OCI-LY1 (cell line): ENCODE measurements at regions not wholly inside any gene's neighbourhood (a gene's known extent, or its start where the extent isn't known, plus 50 kb on each side); places are given as distances from the start of the nearest gene placed in this dataset.

Experiments
- H2AFZ ChIP-seq: fragments of 200-600 bp; sonication (generic), shearing (Covaris generic); 2 replicates; pipeline ENCODE4 v1.6.0; 2014; ENCODE audit warnings: antibody characterized with exemption, mild to moderate bottlenecking, low read length
- H3F3A ChIP-seq: fragments of 200-600 bp; sonication (generic), shearing (Covaris generic); 2 replicates; pipeline ENCODE4 v1.6.0; 2014; ENCODE audit warnings: mild to moderate bottlenecking, antibody characterized with exemption, low read length, moderate library complexity; ENCODE audit not compliant: insufficient read depth
- H3K27ac ChIP-seq: fragments of 200-600 bp; sonication (generic); 2 replicates; pipeline ENCODE4 v1.5.1; 2014; ENCODE audit warnings: low read length, mixed run types, mild to moderate bottlenecking, low read depth; ENCODE audit not compliant: poor library complexity, severe bottlenecking
- H3K27me3 ChIP-seq: fragments of 200-600 bp; sonication (generic); 2 replicates; pipeline ENCODE4 v1.6.0; 2014; ENCODE audit warnings: antibody characterized with exemption, mild to moderate bottlenecking, low read length, moderate library complexity; ENCODE audit not compliant: insufficient read depth
- H3K36me3 ChIP-seq: fragments of 200-600 bp; sonication (generic); 2 replicates; pipeline ENCODE4 v1.6.1; 2014; ENCODE audit warnings: mild to moderate bottlenecking, antibody characterized with exemption, low read length, moderate library complexity, mixed read lengths; ENCODE audit not compliant: insufficient read depth
- H3K4me1 ChIP-seq: fragments of 200-600 bp; sonication (generic); 2 replicates; pipeline ENCODE4 v1.5.1; 2014; ENCODE audit warnings: mild to moderate bottlenecking, low read length, moderate library complexity; ENCODE audit not compliant: insufficient read depth, severe bottlenecking
- H3K4me2 ChIP-seq: fragments of 200-600 bp; sonication (generic), shearing (Covaris generic); 2 replicates; pipeline ENCODE4 v1.6.1; 2014; ENCODE audit warnings: low read length
- H3K4me3 ChIP-seq: fragments of 200-600 bp; sonication (generic); 2 replicates; pipeline ENCODE4 v1.5.1; 2014; ENCODE audit warnings: low read length, low read depth, mild to moderate bottlenecking, mixed read lengths; ENCODE audit not compliant: poor library complexity, severe bottlenecking
- H3K79me2 ChIP-seq: fragments of 200-600 bp; shearing (Covaris generic); 2 replicates; pipeline ENCODE4 v1.6.1; 2016; ENCODE audit warnings: mixed run types, low read length, mixed read lengths; ENCODE audit not compliant: insufficient read depth
- H3K9ac ChIP-seq: fragments of 200-600 bp; sonication (generic), shearing (Covaris generic); 2 replicates; pipeline ENCODE4 v1.6.1; 2014; ENCODE audit warnings: mild to moderate bottlenecking, low read length, mixed read lengths
- H3K9me2 ChIP-seq: fragments of 200-600 bp; sonication (generic), shearing (Covaris generic); 2 replicates; pipeline ENCODE4 v1.6.1; 2014; ENCODE audit warnings: low read depth, mild to moderate bottlenecking, low read length, mixed read lengths
- H3K9me3 ChIP-seq: fragments of 200-600 bp; shearing (Covaris generic); 2 replicates; pipeline ENCODE4 v1.6.1; 2014; ENCODE audit warnings: low read length, mixed read lengths
- H4K20me1 ChIP-seq: fragments of 200-600 bp; sonication (generic), shearing (Covaris generic); 2 replicates; pipeline ENCODE4 v1.6.0; 2016; ENCODE audit warnings: mild to moderate bottlenecking, low read length; ENCODE audit not compliant: insufficient read depth
- EZH2 ChIP-seq: fragments of 200-600 bp; sonication (generic), shearing (Covaris generic); IDR thresholded peaks from 2 replicates; pipeline ENCODE4 v1.8.0; 2017; ENCODE audit warnings: borderline replicate concordance, mixed run types, mild to moderate bottlenecking, antibody characterized with exemption, low read length, moderate library complexity, mixed read lengths
- TF ChIP-seq, protein P1 (sequence below): fragments of 200-600 bp; sonication (generic), shearing (Covaris generic); IDR thresholded peaks from 2 replicates; pipeline ENCODE4 v1.5.1; 2017; ENCODE audit warnings: mild to moderate bottlenecking, antibody characterized with exemption, low read length, moderate library complexity, mixed read lengths

DNA sequence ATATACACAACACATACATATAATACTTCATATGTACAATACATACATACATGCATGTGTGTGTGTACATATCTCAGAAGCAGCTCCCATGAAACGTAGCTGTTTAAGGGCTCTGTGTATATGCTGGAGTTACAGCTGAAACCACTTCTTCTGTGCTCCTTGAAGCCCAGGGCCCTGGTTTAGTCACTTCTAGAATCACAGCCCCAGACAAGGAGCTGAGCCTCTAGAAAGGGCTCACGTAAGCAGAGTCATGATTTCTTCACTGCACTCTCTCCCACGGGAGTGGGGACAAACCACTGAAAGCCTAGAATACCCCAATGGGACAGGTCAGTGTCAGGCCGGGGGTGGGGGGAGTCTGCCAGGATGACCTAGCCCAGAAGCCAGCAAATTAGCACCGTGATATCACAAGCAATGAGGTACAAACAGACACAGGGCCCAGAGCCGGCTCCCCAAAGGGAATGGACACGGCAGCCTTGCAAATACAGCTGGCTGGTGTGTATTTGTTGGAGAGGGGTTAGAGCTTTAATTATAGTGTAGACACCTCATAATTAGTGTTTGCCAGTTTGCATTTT is 90.3 kb downstream of the C1QL2 start:
- H3F3A ChIP-seq, result no peaks in the 10 kb centered on the region
- no peaks in the 10 kb centered on the region for H3K4me1 ChIP-seq

DNA sequence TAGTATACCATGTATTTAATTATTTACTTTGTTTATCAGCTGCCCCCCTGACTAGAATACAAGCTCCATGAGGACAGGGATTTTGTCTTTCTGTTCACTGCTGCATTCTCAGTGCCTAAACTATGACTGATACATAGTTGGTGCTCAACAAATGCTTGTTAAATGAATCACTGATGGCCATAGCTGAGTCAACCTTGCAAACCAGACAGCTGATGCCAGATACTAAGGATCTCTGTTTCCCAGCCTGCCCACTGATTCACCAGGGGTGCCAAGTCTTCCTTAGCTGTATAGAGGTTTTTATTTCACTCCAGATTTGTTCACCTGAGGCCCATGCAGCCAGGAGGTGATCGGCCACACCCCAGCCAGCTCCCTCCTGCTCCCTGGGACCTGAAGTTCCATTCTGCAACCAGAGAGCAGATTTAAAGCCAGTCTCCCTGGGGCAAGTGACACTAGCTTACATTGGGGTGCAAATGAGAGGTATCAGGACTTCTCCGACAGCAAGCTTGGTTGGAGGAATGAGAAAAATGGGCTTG is 92.2 kb downstream of the C1QL2 start:
- Histone ChIP-seq H3F3A (no peaks in the 10 kb centered on the region), H3K4me3 (no peak overlapping the region), H3K27me3 (no peaks in the 10 kb centered on the region), H2AFZ (no peak overlapping the region), H3K4me2 (no peak overlapping the region), H3K9ac (no peak overlapping the region), H3K9me2 (no peaks in the 10 kb centered on the region), H3K4me1 (no peaks in the 10 kb centered on the region), H3K9me3 (no peaks in the 10 kb centered on the region), H3K79me2 (no peaks in the 10 kb centered on the region), H3K27ac (no peak overlapping the region), H4K20me1 (no peaks in the 10 kb centered on the region), H3K36me3 (no peaks in the 10 kb centered on the region)
- TF ChIP-seq EZH2, result no peak
- TF ChIP-seq, protein P1, sequence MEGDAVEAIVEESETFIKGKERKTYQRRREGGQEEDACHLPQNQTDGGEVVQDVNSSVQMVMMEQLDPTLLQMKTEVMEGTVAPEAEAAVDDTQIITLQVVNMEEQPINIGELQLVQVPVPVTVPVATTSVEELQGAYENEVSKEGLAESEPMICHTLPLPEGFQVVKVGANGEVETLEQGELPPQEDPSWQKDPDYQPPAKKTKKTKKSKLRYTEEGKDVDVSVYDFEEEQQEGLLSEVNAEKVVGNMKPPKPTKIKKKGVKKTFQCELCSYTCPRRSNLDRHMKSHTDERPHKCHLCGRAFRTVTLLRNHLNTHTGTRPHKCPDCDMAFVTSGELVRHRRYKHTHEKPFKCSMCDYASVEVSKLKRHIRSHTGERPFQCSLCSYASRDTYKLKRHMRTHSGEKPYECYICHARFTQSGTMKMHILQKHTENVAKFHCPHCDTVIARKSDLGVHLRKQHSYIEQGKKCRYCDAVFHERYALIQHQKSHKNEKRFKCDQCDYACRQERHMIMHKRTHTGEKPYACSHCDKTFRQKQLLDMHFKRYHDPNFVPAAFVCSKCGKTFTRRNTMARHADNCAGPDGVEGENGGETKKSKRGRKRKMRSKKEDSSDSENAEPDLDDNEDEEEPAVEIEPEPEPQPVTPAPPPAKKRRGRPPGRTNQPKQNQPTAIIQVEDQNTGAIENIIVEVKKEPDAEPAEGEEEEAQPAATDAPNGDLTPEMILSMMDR, result no peak

More for the DNA sequence above, 90.3 kb downstream of the C1QL2 start:
- TF ChIP-seq, protein P1, result no peak
- TF ChIP-seq EZH2, result no peak
- no peak overlapping the region for H3K4me3 ChIP-seq
- no peaks in the 10 kb centered on the region for H3K9me2 ChIP-seq
- no peak overlapping the region for H3K27ac ChIP-seq
- H3K79me2 ChIP-seq, result no peaks in the 10 kb centered on the region
- H4K20me1 ChIP-seq, result no peaks in the 10 kb centered on the region
- H3K4me2 ChIP-seq, result no peak overlapping the region
- no peak overlapping the region for H2AFZ ChIP-seq
- no peaks in the 10 kb centered on the region for H3K27me3 ChIP-seq
- H3K36me3 ChIP-seq, result no peaks in the 10 kb centered on the region
- no peaks in the 10 kb centered on the region for H3K9me3 ChIP-seq
- no peak overlapping the region for H3K9ac ChIP-seq

DNA sequence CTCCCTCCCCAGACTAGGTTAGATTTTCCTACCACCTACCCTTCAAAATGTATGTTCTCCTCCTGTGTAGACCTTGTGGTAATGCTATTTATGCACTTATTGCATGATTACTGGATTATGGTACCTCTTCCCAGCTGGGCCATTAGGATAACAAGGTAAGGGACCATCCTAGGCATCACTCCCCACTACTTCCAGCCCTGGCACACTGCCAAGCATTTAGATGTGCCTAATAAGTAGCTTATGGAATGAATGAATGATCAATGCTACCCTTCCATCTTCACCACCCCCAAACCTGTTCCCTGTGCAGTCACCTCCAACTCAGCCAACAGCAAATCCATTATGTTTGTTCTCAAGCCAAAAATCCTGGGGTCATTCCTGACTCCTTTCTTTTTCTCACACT is 93.4 kb downstream of the C1QL2 start:
- Histone ChIP-seq H3K9me2 (no peaks in the 10 kb centered on the region), H2AFZ (no peak overlapping the region), H3K9ac (no peak overlapping the region), H3K27ac (no peak overlapping the region), H3K9me3 (no peaks in the 10 kb centered on the region), H3K79me2 (no peaks in the 10 kb centered on the region), H4K20me1 (no peaks in the 10 kb centered on the region), H3F3A (no peaks in the 10 kb centered on the region), H3K4me3 (no peak overlapping the region), H3K36me3 (no peaks in the 10 kb centered on the region), H3K4me2 (no peak overlapping the region), H3K27me3 (no peaks in the 10 kb centered on the region), H3K4me1 (no peaks in the 10 kb centered on the region)
- no peak for TF ChIP-seq EZH2
- TF ChIP-seq, protein P1, result no peak
